ENCODE measurements at regions not wholly inside any gene's neighbourhood (a gene's known extent, or its start where the extent isn't known, plus 50 kb on each side); places are given as distances from the start of the nearest gene placed in this dataset.

DNA sequence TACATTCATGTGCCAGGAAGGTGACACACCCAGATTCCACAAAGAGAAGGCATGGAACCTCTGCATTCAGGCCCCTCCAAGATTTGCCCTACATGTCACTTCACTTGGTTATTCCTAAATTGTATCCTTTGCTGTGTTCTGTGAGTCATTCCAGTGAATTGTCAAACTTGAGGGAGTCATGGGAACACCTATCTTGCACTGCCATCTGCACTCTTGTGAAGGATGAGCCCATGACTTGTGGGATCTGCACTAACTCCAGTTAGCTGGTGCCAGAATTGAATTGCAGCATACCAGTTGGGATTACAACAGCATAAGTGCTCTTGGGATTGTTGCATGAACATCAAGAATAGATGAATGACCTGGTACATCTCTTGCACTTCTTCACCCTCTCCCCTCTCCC lies 1288.0 kb upstream of the ZEB2 start:
- H3K36me3 ChIP-seq (ENCODE audit: insufficient read depth): no peaks in the 10 kb centered on the region
- no peak overlapping the region for H3K4me3 ChIP-seq
- Mint-ChIP-seq H3K27ac (no peak overlapping the region), H3K4me1 (peaks cover under 1% of the 10 kb centered on the region; the same call in 1 of the 3 replicates), H3K4me3 (no peak overlapping the region), H3K27me3 (ENCODE audit: insufficient read depth, low read depth, poor library complexity) (no peaks in the 10 kb centered on the region), H3K36me3 (ENCODE audit: low read depth) (no peaks in the 10 kb centered on the region), H3K9me3 (no peaks in the 10 kb centered on the region)
- H3K27me3 ChIP-seq (ENCODE audit: insufficient read depth): no peaks in the 10 kb centered on the region
- H3K4me2 ChIP-seq: no peak overlapping the region
- H3K9me2 ChIP-seq (ENCODE audit: insufficient read depth): peaks cover 9% of the 10 kb centered on the region
- no peaks in the 10 kb centered on the region for H4K20me1 ChIP-seq (replicated peaks; ENCODE audit: insufficient read depth)
- no peak overlapping the region for H2AFZ ChIP-seq
- H3K4me1 ChIP-seq (ENCODE audit: insufficient read depth): no peaks in the 10 kb centered on the region
- TF ChIP-seq POLR2AphosphoS5 (IDR thresholded peaks at IDR 0.05; ENCODE audit: low read depth): no peak
- TF ChIP-seq ZNF114 (CRISPR knock-in tag; IDR thresholded peaks at IDR 0.05): no peak
- no peak for TF ChIP-seq EZH2 (IDR thresholded peaks at IDR 0.05; ENCODE audit: low read depth, unreplicated experiment)
- TF ChIP-seq CREB1 (CRISPR knock-in tag; IDR thresholded peaks at IDR 0.05; ENCODE audit: low read depth): no peak
- TF ChIP-seq, protein P1, sequence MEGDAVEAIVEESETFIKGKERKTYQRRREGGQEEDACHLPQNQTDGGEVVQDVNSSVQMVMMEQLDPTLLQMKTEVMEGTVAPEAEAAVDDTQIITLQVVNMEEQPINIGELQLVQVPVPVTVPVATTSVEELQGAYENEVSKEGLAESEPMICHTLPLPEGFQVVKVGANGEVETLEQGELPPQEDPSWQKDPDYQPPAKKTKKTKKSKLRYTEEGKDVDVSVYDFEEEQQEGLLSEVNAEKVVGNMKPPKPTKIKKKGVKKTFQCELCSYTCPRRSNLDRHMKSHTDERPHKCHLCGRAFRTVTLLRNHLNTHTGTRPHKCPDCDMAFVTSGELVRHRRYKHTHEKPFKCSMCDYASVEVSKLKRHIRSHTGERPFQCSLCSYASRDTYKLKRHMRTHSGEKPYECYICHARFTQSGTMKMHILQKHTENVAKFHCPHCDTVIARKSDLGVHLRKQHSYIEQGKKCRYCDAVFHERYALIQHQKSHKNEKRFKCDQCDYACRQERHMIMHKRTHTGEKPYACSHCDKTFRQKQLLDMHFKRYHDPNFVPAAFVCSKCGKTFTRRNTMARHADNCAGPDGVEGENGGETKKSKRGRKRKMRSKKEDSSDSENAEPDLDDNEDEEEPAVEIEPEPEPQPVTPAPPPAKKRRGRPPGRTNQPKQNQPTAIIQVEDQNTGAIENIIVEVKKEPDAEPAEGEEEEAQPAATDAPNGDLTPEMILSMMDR (conservative IDR thresholded peaks at IDR 0.05; ENCODE audit: low read depth in 2 of 2): no peak
- TF ChIP-seq, protein P2, sequence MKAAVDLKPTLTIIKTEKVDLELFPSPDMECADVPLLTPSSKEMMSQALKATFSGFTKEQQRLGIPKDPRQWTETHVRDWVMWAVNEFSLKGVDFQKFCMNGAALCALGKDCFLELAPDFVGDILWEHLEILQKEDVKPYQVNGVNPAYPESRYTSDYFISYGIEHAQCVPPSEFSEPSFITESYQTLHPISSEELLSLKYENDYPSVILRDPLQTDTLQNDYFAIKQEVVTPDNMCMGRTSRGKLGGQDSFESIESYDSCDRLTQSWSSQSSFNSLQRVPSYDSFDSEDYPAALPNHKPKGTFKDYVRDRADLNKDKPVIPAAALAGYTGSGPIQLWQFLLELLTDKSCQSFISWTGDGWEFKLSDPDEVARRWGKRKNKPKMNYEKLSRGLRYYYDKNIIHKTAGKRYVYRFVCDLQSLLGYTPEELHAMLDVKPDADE (IDR thresholded peaks at IDR 0.05): no peak
- TF ChIP-seq STAT1 (IDR thresholded peaks at IDR 0.05; ENCODE audit: unreplicated experiment): no peak
- TF ChIP-seq, protein P3, sequence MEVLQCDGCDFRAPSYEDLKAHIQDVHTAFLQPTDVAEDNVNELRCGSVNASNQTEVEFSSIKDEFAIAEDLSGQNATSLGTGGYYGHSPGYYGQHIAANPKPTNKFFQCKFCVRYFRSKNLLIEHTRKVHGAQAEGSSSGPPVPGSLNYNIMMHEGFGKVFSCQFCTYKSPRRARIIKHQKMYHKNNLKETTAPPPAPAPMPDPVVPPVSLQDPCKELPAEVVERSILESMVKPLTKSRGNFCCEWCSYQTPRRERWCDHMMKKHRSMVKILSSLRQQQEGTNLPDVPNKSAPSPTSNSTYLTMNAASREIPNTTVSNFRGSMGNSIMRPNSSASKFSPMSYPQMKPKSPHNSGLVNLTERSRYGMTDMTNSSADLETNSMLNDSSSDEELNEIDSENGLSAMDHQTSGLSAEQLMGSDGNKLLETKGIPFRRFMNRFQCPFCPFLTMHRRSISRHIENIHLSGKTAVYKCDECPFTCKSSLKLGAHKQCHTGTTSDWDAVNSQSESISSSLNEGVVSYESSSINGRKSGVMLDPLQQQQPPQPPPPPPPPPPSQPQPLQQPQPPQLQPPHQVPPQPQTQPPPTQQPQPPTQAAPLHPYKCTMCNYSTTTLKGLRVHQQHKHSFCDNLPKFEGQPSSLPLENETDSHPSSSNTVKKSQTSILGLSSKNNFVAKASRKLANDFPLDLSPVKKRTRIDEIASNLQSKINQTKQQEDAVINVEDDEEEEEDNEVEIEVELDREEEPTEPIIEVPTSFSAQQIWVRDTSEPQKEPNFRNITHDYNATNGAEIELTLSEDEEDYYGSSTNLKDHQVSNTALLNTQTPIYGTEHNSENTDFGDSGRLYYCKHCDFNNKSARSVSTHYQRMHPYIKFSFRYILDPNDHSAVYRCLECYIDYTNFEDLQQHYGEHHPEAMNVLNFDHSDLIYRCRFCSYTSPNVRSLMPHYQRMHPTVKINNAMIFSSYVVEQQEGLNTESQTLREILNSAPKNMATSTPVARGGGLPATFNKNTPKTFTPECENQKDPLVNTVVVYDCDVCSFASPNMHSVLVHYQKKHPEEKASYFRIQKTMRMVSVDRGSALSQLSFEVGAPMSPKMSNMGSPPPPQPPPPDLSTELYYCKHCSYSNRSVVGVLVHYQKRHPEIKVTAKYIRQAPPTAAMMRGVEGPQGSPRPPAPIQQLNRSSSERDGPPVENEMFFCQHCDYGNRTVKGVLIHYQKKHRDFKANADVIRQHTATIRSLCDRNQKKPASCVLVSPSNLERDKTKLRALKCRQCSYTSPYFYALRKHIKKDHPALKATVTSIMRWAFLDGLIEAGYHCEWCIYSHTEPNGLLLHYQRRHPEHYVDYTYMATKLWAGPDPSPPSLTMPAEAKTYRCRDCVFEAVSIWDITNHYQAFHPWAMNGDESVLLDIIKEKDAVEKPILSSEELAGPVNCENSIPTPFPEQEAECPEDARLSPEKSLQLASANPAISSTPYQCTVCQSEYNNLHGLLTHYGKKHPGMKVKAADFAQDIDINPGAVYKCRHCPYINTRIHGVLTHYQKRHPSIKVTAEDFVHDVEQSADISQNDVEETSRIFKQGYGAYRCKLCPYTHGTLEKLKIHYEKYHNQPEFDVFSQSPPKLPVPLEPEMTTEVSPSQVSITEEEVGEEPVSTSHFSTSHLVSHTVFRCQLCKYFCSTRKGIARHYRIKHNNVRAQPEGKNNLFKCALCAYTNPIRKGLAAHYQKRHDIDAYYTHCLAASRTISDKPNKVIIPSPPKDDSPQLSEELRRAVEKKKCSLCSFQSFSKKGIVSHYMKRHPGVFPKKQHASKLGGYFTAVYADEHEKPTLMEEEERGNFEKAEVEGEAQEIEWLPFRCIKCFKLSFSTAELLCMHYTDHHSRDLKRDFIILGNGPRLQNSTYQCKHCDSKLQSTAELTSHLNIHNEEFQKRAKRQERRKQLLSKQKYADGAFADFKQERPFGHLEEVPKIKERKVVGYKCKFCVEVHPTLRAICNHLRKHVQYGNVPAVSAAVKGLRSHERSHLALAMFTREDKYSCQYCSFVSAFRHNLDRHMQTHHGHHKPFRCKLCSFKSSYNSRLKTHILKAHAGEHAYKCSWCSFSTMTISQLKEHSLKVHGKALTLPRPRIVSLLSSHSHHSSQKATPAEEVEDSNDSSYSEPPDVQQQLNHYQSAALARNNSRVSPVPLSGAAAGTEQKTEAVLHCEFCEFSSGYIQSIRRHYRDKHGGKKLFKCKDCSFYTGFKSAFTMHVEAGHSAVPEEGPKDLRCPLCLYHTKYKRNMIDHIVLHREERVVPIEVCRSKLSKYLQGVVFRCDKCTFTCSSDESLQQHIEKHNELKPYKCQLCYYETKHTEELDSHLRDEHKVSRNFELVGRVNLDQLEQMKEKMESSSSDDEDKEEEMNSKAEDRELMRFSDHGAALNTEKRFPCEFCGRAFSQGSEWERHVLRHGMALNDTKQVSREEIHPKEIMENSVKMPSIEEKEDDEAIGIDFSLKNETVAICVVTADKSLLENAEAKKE (CRISPR knock-in tag; IDR thresholded peaks at IDR 0.05): no peak
- TF ChIP-seq, protein P4, sequence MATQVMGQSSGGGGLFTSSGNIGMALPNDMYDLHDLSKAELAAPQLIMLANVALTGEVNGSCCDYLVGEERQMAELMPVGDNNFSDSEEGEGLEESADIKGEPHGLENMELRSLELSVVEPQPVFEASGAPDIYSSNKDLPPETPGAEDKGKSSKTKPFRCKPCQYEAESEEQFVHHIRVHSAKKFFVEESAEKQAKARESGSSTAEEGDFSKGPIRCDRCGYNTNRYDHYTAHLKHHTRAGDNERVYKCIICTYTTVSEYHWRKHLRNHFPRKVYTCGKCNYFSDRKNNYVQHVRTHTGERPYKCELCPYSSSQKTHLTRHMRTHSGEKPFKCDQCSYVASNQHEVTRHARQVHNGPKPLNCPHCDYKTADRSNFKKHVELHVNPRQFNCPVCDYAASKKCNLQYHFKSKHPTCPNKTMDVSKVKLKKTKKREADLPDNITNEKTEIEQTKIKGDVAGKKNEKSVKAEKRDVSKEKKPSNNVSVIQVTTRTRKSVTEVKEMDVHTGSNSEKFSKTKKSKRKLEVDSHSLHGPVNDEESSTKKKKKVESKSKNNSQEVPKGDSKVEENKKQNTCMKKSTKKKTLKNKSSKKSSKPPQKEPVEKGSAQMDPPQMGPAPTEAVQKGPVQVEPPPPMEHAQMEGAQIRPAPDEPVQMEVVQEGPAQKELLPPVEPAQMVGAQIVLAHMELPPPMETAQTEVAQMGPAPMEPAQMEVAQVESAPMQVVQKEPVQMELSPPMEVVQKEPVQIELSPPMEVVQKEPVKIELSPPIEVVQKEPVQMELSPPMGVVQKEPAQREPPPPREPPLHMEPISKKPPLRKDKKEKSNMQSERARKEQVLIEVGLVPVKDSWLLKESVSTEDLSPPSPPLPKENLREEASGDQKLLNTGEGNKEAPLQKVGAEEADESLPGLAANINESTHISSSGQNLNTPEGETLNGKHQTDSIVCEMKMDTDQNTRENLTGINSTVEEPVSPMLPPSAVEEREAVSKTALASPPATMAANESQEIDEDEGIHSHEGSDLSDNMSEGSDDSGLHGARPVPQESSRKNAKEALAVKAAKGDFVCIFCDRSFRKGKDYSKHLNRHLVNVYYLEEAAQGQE (IDR thresholded peaks at IDR 0.05; ENCODE audit: unreplicated experiment): no peak
- no peak for TF ChIP-seq ZNF331 (CRISPR knock-in tag; IDR thresholded peaks at IDR 0.05; ENCODE audit: low read depth)
- TF ChIP-seq NANOG (IDR thresholded peaks at IDR 0.05; ENCODE audit: borderline replicate concordance): no peak
- TF ChIP-seq JUNB (IDR thresholded peaks at IDR 0.05; ENCODE audit: unreplicated experiment): no peak
- no peak for TF ChIP-seq EZH2phosphoT487 (IDR thresholded peaks at IDR 0.05; ENCODE audit: unreplicated experiment)
- DNase-seq (ENCODE audit: low spot score) (no peak), ATAC-seq (no peak)
- no peaks in the 10 kb centered on the region for H3K79me2 ChIP-seq (replicated peaks; ENCODE audit: insufficient read depth)
- H3F3A ChIP-seq (replicated peaks; ENCODE audit: low read depth): no peaks in the 10 kb centered on the region
- H3K27ac ChIP-seq (ENCODE audit: low read depth): no peak overlapping the region

Measured in GM23338 (cell line).